HG02610 (cell line): ENCODE measurements at regions not wholly inside any gene's neighbourhood (a gene's known extent, or its start where the extent isn't known, plus 50 kb on each side); places are given as distances from the start of the nearest gene placed in this dataset.

Experiments
- ATAC-seq: cut with Tn5 transposase; IDR thresholded peaks from one replicate; pipeline ENCODE4 v1.9.1; 2021; ENCODE audit warnings: mild to moderate bottlenecking, moderate library complexity; ENCODE audit not compliant: unreplicated experiment

GRCh38 chr20:50399917-50400704, 110.1 kb upstream of the PTPN1 start:
- no peak for ATAC-seq

- no peak for ATAC-seq
Observed at GRCh38 chr20:50400705-50401586, 109.2 kb upstream of the PTPN1 start.

GRCh38 chr20:50401587-50402418, 108.4 kb upstream of the PTPN1 start:
- ATAC-seq: no peak

DNA sequence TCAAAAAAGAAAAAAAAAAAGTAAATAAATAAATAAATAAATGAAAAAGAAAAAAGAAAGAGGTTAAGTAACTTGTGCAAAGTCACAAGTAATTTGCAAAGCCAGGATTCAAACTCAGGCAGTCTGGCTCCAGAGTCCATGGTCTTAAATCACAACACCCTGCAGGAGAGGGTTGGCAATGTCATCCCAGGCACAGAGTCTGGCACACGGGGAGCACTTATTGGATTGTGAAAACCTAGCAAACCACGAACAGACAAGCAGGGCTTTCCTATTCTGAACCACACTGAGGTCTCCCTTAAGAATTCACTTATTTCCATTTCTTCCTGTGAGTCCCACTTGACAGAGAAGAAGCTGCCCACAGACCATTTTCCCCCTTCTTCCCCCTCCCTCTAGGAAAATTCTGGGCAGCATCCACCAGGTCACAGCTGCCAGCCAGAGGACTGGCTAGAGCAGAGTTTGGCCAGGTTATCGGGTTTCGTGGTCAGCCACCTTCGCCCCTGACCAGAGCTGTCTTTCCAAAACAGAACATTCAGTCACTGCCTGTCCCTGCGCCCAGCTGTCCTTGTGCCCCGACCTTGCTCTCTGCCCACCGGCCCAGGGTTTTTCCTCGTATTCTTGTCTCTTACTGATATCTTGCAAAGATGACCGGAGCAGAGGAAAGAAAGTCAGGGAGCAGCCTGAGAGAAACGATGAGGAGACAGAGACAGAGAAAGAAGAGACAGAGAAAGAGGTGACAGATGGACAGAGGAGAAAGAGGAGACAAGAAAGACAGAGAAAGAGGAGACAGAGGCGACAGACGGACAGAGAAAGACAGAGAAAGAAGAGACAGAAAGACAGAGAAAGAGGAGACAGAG, 106.4 kb upstream of the PTPN1 start:
- ATAC-seq: no peak

DNA sequence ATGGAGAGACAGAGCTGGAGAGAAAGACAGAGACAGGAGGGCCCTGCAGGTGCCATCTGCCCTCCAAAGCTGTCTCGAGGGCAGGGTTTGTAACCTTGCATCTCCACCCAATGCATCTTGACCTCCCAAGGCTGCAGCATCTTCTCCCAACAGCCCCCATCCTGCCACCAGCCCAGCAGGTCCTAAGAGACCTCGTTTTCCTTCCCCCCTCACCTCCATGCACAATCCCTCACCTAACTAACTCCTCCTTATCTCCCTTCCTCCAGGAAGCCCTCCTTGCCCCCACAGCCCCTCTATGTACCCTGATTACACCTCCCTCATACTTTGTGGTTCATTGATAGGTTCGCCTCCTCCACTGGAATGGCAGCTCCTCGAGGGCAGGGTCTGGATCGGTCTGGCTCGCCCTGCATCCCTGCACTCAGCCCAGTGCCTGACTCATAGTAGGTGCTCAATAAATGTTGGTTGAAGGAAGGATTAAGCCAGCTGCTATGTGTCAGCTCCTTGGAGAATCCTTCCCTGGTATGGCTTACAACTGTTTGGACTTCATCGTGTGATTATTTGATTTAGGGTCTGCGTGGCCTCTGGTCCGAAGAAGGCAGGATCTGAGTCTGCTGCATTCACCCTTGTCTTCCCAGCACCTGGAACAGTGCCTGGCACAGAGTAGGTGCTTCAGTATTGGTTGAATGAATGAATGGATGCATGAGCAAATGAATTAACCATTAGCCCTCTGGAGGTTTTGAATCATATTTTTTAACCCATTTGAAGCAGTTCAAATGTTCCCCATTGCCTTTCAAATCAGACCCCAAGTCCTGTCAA, 105.6 kb upstream of the PTPN1 start:
- no peak for ATAC-seq

GRCh38 chr20:50405235-50405914, 104.8 kb upstream of the PTPN1 start:
- ATAC-seq: no peak

DNA sequence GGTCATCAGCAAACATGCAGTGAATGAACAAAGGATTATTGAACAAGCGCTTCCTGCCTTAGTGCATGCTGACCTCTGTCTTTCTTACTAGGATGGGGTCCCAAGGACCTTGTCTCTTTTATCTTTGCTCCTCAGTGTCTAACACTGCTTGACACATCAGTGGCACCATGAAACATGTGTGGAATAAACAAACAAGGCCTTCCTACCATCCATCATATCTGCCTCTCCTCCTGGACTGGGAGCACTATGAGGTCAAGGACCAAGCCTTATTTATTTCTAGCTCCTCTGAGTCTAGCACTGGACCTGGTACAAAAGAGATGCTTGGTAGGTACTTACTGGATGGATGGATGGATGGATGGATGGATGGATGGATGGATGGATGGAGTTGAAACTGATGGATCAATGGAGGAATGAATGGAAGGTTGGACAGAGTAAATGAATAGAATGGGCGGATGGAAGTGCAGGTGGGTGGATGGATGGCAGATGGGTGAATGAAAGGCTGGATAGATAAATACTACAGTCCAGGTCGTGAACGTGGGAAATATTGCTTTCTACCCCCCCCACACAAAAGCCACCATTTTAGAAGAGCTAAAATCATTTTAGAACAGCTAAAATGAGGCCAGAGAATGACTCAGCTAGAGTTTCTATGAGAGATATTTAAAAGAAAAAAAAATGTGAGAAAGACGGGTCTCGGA, 104.1 kb upstream of the PTPN1 start:
- no peak for ATAC-seq

GRCh38 chr20:50406610-50407136, 103.5 kb upstream of the PTPN1 start:
- ATAC-seq: no peak

GRCh38 chr20:50408526-50409364, 101.4 kb upstream of the PTPN1 start:
- ATAC-seq: no peak

DNA sequence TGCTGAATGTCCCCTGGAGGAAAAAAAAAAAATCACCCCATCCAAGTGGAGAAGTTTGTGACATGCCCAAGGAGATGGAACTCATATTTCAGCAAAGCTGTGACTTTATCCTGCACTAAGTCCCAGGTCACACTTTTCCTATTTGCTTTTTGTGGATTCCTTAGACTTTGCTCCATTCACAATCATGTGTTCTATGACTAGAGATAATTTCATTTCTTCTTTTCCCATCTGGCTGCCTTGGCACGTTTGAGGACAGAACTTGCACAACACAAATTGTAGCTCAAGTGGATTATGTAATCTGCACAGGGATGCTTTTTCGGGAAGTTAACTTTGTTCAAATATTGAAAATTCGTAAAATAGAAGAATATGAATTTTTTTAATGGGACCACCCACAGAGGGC, 100.7 kb upstream of the PTPN1 start:
- ATAC-seq: no peak

DNA sequence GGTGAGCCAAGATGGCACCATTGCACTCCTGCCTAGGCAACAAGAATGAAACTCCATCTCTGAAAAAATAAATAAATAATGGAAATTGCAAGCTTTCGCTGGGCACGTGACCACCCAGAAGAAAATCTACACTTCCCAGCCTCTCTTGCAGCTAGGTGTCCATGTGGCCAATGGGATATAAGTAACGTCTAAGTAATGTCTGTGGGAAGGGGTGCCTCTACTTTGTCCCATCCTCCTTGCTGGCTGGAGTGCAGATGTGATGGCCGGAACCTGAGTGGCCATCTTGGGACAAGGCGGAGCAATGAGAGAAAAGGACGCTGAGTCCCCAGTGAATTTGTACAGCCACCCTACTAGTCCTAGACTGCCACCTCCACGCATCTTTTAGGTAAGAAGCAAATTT, 99.8 kb upstream of the PTPN1 start:
- no peak for ATAC-seq

DNA sequence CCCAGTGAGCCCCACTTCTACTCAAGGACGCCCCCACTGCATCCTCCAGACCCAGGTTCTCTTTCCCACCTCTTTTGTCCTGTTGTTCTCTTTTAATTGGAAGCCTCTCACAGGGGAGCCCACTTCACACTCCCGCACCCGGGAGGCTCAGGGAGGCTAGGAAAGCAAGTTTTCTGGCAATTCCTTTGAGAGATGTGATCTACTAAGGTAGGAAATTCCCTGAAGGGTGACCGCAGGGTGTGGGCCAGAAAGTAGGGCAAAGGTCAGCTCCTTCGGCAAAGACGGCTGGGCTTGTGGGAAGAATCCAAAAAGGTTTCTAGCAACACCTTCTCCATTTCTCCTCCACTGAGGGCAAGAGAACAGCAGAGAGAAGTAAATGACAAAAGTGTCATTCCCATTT, 98.1 kb upstream of the PTPN1 start:
- no peak for ATAC-seq

DNA sequence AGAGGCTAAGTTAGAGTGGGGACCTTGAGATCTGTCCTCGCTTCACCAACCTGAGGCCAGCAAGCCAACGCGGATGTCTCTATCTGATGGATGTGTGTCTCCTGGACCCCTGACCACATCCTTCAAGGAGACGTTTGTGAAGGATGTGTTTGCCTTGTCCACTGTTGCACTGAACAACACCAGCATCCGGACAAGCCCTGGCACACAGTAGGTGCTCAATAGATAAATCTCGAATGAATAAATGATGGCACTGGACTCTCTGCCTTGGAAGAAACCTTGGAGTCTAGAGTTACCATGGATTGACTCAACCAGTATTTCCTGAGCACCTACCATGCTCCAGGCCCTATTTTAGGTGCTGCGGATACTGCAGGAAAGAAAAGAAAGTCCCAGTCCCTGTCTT, 97.7 kb upstream of the PTPN1 start:
- ATAC-seq: no peak

DNA sequence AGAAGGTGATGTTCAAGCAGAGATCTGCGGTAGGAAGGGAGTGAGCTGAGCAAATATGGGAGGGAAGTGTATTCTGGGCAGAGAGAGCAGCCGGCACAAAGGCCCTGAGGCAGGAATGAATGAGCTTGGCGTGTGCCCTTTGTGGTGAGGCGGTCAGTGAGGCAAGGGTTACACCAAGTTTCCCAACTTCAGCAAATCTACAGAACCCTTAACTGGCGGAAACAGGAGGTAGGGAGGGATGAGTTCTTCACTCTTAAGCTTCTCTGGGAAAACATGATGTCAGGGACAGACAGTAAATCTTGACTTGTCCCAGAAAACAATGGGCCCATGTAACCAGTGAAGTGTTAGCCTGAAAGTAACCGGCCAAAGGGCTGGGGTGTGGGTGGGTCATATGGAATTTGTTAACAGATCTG, 97.1 kb upstream of the PTPN1 start:
- no peak for ATAC-seq

- ATAC-seq: no peak
Observed at GRCh38 chr20:50415021-50415515, 95.1 kb upstream of the PTPN1 start.

DNA sequence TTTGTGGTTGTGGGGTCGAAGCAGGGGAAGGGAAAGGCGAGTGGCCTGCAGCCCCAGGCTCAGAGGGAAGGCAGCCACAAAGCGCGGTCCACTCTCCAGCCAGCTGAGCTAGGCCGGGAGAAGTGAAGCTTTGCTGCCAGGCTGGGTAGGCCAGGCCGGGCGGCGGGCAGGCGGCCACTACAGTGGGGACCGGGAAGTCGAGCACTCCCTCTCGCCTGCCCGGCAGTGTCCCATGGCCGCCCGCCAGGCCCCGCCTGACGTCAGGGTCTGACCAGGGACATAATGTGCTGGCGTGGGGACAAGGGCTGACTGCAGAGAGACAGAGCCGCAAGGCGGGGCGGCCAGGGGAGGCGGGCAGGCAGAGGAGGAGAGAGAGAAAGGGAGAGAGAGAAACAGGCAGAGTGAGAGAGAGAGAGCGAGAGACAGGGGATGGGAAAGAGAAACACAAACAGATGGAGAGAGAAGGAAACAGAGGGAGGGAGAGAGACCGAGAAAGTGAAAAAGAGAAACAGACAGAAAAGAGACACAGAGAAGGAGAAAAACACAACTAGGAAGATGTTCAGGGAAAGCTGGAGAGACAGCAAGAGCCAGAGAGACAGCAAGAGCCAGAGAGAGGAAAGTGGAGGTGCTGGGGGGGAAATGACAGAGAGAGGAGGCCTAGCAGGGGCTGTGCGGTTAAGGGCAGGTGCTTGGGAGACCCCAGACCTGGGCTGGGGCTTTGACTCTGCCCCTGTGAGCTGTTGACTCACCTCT, 94.5 kb upstream of the PTPN1 start:
- no peak for ATAC-seq
